ENCODE measurements at regions not wholly inside any gene's neighbourhood (a gene's known extent, or its start where the extent isn't known, plus 50 kb on each side); places are given as distances from the start of the nearest gene placed in this dataset.

DNA sequence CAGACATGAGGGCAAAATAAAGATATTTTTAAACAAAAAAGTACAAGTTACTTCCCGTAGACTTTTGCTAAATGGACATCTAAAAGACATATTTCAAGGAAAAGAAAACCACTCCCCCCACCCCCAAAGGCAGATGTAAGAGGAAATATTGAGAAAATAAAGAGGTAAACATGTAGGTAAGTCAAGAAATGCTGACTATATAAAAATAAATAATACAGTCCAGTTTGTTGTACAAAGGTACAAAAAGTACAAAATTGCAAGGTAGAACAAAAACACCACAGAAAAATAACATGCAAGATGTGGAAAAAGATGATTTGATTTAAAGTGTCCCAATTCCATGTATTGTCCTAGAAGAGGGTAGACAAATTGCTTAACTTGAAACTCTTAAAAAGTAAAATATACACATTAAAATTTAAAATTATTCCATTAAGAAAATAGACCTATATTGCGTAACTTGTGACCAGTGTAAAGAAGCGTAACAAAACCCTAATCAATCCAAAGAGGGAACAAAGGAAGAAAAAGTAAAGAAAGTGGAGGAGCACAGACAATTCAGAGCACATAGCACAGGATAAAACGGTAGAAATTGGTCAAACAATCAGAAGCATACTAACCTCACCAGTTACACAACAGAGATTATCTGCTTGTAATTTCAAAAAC is 58.4 kb upstream of the FAM216B start:
- TF ChIP-seq EZH2 (IDR thresholded peaks at IDR 0.05; ENCODE audit: low read length, unreplicated experiment), result no peak
- TF ChIP-seq, protein P1, sequence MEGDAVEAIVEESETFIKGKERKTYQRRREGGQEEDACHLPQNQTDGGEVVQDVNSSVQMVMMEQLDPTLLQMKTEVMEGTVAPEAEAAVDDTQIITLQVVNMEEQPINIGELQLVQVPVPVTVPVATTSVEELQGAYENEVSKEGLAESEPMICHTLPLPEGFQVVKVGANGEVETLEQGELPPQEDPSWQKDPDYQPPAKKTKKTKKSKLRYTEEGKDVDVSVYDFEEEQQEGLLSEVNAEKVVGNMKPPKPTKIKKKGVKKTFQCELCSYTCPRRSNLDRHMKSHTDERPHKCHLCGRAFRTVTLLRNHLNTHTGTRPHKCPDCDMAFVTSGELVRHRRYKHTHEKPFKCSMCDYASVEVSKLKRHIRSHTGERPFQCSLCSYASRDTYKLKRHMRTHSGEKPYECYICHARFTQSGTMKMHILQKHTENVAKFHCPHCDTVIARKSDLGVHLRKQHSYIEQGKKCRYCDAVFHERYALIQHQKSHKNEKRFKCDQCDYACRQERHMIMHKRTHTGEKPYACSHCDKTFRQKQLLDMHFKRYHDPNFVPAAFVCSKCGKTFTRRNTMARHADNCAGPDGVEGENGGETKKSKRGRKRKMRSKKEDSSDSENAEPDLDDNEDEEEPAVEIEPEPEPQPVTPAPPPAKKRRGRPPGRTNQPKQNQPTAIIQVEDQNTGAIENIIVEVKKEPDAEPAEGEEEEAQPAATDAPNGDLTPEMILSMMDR (conservative IDR thresholded peaks at IDR 0.05; ENCODE audit: low read depth, low read length), result no peak
- TF ChIP-seq EZH2phosphoT487 (IDR thresholded peaks at IDR 0.05; ENCODE audit: borderline replicate concordance, low read length), result no peak
- Histone ChIP-seq H3K4me2 (ENCODE audit: low read length) (no peak overlapping the region), H3K9me2 (replicated peaks; ENCODE audit: low read length) (no peaks in the 10 kb centered on the region), H3K4me1 (ENCODE audit: insufficient read depth, low read length) (peaks cover 11% of the 10 kb centered on the region), H3K9ac (ENCODE audit: low read length) (no peak overlapping the region), H3K4me3 (ENCODE audit: low read length) (no peak overlapping the region), H3K79me2 (ENCODE audit: low read length) (no peaks in the 10 kb centered on the region), H3K9me3 (ENCODE audit: low read length) (no peaks in the 10 kb centered on the region), H2AFZ (ENCODE audit: low read length) (no peak overlapping the region), H4K20me1 (ENCODE audit: low read length) (no peaks in the 10 kb centered on the region), H3K27ac (ENCODE audit: low read length) (no peak overlapping the region), H3F3A (ENCODE audit: low read length, unreplicated experiment) (no peaks in the 10 kb centered on the region), H3K27me3 (ENCODE audit: low read length) (no peaks in the 10 kb centered on the region), H3K36me3 (ENCODE audit: low read depth, low read length) (no peaks in the 10 kb centered on the region)
- no peak for DNase-seq
- no peak for ATAC-seq
- POLR2A ChIA-PET (ENCODE audit: unreplicated experiment), result no interaction called here
- no TSS peak for BruUV-seq (replicated peaks)
- CTCF ChIA-PET, result no interaction called here
- intact Hi-C loops (cut with micrococcal nuclease), result no loop called here

GRCh38 chr13:42728507-42729180 is 52.7 kb upstream of the FAM216B start:
- Histone ChIP-seq H3K27me3 (ENCODE audit: low read length) (no peaks in the 10 kb centered on the region), H3K9me3 (ENCODE audit: low read length) (no peaks in the 10 kb centered on the region), H3F3A (ENCODE audit: low read length, unreplicated experiment) (no peaks in the 10 kb centered on the region), H3K4me3 (ENCODE audit: low read length) (no peak overlapping the region), H3K27ac (ENCODE audit: low read length) (no peak overlapping the region), H3K36me3 (ENCODE audit: low read depth, low read length) (no peaks in the 10 kb centered on the region), H3K4me1 (ENCODE audit: insufficient read depth, low read length) (no peaks in the 10 kb centered on the region), H4K20me1 (ENCODE audit: low read length) (no peaks in the 10 kb centered on the region), H3K4me2 (ENCODE audit: low read length) (no peak overlapping the region), H2AFZ (ENCODE audit: low read length) (no peak overlapping the region), H3K9ac (ENCODE audit: low read length) (no peak overlapping the region), H3K9me2 (replicated peaks; ENCODE audit: low read length) (no peaks in the 10 kb centered on the region), H3K79me2 (ENCODE audit: low read length) (no peaks in the 10 kb centered on the region)
- CTCF ChIA-PET, result no interaction called here
- no TSS peak for BruUV-seq (replicated peaks)
- ATAC-seq (no peak), DNase-seq (no peak)
- TF ChIP-seq EZH2phosphoT487 (IDR thresholded peaks at IDR 0.05; ENCODE audit: borderline replicate concordance, low read length) (no peak), EZH2 (IDR thresholded peaks at IDR 0.05; ENCODE audit: low read length, unreplicated experiment) (no peak)
- TF ChIP-seq, protein P1 (conservative IDR thresholded peaks at IDR 0.05; ENCODE audit: low read depth, low read length), result no peak
- intact Hi-C loops (cut with micrococcal nuclease), result no loop called here
- POLR2A ChIA-PET (ENCODE audit: unreplicated experiment), result no interaction called here

DNA sequence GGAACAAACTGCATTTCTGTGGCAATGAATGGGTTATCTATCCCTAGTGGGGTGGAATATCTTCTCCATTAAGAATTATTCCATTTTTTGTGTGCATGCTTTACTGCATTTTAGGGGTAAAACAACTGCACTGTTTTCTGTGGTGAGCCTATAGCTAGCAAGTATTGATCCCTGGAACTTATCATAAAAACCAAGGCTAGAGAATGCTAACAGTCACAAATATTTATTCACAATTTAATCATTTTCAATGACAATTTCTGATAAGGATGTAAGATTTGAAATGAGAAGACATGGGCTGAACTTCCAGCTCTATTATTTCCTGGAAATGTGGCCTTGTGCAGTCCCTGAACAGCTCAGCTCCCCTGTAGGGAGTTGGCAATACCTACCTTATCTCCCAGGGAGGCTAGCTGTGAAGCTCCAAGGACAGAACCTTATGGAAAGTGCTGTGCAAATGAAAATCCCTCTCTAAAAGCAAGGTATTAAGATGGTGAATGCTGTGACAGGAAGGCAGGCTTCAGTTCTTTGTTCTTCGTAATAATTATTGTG is 51.5 kb upstream of the FAM216B start:
- H3K4me1 ChIP-seq (ENCODE audit: insufficient read depth, low read length), result no peaks in the 10 kb centered on the region
- no peak overlapping the region for H3K4me2 ChIP-seq (ENCODE audit: low read length)
- H3K9me2 ChIP-seq (replicated peaks; ENCODE audit: low read length), result no peaks in the 10 kb centered on the region
- no peak for ATAC-seq
- intact Hi-C loops (cut with micrococcal nuclease), result no loop called here
- no peaks in the 10 kb centered on the region for H3F3A ChIP-seq (ENCODE audit: low read length, unreplicated experiment)
- DNase-seq, result no peak
- no peak overlapping the region for H2AFZ ChIP-seq (ENCODE audit: low read length)
- POLR2A ChIA-PET (ENCODE audit: unreplicated experiment), result no interaction called here
- H3K27ac ChIP-seq (ENCODE audit: low read length), result no peak overlapping the region
- CTCF ChIA-PET, result no interaction called here
- no peaks in the 10 kb centered on the region for H3K9me3 ChIP-seq (ENCODE audit: low read length)
- TF ChIP-seq, protein P1 (conservative IDR thresholded peaks at IDR 0.05; ENCODE audit: low read depth, low read length), result no peak
- TF ChIP-seq EZH2 (IDR thresholded peaks at IDR 0.05; ENCODE audit: low read length, unreplicated experiment), result no peak
- no peaks in the 10 kb centered on the region for H3K79me2 ChIP-seq (ENCODE audit: low read length)
- H3K36me3 ChIP-seq (ENCODE audit: low read depth, low read length), result no peaks in the 10 kb centered on the region
- no peaks in the 10 kb centered on the region for H3K27me3 ChIP-seq (ENCODE audit: low read length)
- H3K9ac ChIP-seq (ENCODE audit: low read length), result no peak overlapping the region
- H4K20me1 ChIP-seq (ENCODE audit: low read length), result no peaks in the 10 kb centered on the region
- no peak overlapping the region for H3K4me3 ChIP-seq (ENCODE audit: low read length)
- no TSS peak for BruUV-seq (replicated peaks)

Data from PC-3 (cell line).